GM19468 (cell line): ENCODE measurements at regions not wholly inside any gene's neighbourhood (a gene's known extent, or its start where the extent isn't known, plus 50 kb on each side); places are given as distances from the start of the nearest gene placed in this dataset.
"Not testable (repeated sequence)": the region's sequence is repeated elsewhere in the genome, so short reads cannot be mapped to it uniquely, and the experiment has no call there.

Experiments used
- ATAC-seq: cut with Tn5 transposase; IDR thresholded peaks from one replicate; pipeline ENCODE4 v1.9.1; 2021; ENCODE audit warnings: mild to moderate bottlenecking, moderate library complexity, moderate number of reproducible peaks; ENCODE audit not compliant: unreplicated experiment; ENCODE audit errors: extremely low read depth

DNA sequence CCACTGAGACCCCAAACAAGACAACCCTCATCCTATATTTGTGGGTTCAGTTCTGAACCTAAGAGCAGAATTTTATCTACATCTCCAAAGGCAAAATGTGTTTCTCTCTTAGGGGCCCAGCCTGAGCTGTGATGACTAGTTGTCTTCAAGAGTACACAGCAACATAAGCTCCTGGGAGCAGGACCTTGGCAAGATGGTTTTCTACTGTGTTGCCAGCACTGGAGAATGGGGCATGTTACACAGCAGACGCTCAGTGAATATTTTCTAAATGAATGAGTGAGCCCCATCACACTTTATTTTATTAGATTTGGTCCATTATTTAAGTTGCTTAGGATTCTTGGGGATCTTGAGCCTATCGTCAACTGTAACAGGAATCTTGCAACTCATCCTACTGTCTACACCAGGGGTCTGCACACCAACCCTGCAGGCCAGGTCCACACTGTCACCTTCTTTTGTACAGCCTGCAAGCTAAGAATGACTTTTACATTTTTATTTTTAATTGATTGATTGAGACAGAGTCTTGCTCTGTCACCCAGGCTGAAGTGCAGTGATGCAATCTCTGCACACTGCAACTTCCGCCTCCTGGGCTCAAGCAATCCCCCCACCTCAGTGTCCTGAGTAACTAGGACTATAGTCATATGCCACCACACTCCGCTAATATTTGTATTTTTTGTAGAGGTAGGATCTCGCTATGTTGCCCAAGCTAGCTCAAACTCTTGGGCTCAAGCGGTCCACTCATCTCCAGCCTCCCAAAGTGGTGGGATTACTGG lies 347.1 kb downstream of the FGFR2 start:
- ATAC-seq, result no peak

- ATAC-seq, result no peak
Measured at GRCh38 chr10:121252756-121253155, 345.5 kb downstream of the FGFR2 start.

GRCh38 chr10:121260377-121260776 lies 337.9 kb downstream of the FGFR2 start:
- ATAC-seq, result no peak

- no peak for ATAC-seq
Measured at GRCh38 chr10:121261665-121262064, 336.6 kb downstream of the FGFR2 start.

GRCh38 chr10:121262774-121263430 lies 335.3 kb downstream of the FGFR2 start:
- no peak for ATAC-seq

DNA sequence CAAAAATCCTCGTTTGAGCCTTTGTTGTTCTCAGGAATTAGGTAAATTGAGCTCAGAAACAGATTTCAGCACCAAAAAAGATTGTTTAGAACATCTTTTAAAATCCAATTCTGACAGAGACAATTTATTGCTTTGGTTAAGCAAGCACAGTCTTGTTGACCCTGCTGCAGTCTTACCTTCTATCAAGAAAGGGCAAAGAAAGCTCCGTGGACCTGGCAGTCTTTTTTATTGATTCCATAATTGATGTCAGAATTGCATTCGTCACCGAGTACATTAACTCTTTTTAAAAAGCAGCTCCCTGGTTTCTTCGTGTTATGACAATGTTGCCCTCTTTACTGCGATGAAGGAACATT lies 334.8 kb downstream of the FGFR2 start:
- no peak for ATAC-seq

GRCh38 chr10:121265360-121266123 lies 332.7 kb downstream of the FGFR2 start:
- ATAC-seq, result no peak

DNA sequence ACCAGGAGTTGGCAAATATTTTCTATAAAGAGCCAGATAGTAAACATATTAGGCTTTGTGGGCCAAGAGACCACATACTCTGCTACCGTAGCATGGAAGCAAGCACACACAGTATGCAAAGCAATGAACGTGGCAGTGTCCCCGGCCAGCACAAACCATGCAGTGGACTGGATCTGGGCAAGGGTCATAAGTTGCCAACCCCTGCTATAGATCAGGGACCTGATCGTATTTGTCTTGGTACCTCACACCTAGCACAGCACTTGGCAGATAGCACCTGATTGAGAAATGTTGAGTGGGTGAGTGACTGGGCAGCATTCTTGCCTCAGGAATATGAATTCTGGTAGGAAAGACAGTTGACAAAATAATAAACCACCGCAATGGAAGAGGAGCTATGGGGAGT lies 331.9 kb downstream of the FGFR2 start:
- ATAC-seq, result no peak

DNA sequence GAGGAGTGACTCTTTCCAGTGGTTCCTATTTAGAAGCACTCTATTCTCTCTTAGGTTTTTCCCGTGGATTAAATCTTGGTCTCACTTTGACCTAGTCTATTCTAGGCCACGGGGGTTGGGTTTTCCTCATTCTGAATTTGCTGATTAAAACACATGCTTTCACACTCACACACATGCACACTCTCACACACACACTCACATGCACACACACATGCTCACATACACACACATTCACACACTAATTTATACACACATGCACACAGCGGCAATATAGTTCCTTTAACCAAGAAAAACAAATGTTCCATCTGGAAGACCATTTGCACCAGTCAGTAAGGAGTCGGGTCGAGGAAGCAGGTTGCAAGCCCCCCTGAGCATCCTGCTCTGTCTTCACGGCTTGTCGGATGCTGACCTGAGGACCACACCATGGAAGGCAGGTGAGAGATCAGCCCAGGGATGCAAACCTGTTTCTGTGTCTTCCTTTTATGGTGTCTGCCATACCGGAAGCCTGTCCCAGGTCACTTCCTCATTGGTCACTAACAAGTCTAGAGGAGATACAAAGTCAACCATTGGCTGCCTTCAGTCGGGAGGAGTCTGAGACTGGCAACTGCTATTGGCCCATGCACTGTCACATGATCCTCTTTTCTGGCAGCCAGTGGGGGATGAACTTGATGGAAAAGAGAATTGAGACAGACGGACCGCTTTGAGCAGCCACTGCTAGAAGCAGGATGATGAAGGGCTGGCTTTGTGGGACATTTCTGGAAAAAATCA lies 330.8 kb downstream of the FGFR2 start:
- no peak for ATAC-seq

GRCh38 chr10:121268363-121268762 lies 329.9 kb downstream of the FGFR2 start:
- no peak for ATAC-seq

DNA sequence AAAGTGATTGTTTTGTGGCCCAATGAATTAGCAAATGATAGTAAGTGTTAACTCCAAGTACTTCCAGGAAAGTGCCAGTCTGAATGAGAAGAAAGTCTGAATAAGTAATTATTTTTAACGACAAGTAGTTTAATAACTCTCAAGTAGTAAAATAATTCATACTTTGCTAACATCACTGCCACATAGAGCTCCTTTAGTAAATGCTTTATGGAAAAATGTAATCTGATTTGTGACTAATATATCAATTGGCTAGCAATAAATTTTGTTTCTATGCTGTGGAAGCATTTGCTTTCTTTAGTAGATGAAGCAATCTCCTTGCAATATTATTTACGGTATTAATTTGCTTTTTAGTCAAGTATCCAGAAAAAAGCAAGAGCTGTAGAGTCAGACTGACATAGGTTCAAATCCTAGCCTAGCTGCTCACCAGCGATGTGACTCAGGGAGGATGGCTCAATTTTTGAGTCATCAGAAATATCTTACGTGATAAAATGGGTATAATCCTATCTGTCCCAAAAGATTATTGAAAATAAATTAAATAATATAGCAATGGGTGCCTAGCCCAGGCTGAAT lies 329.3 kb downstream of the FGFR2 start:
- no peak for ATAC-seq

GRCh38 chr10:121270906-121271305 lies 327.3 kb downstream of the FGFR2 start:
- ATAC-seq, result no peak

GRCh38 chr10:121276046-121276445 lies 322.2 kb downstream of the FGFR2 start:
- ATAC-seq, result no peak

GRCh38 chr10:121276822-121277221 lies 321.4 kb downstream of the FGFR2 start:
- no peak for ATAC-seq

GRCh38 chr10:121278386-121278785 lies 319.9 kb downstream of the FGFR2 start:
- not testable (repeated sequence) for ATAC-seq

DNA sequence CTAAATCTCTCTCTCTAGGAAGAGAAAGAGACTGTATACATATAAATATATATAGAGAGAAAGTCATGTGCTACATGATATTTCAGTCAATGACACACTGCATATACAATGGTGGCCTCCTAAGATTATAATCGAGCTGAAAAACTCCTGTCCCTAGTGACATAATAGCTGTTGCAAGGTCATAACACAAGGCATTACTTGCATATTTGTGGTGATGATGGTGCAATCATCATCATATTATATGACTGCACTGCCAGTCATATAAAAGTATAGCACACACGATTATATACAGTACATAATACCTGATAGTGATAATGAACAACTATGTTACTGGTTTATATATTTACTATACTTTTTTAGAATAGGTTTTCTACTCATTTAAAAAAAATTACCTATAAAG lies 316.7 kb downstream of the FGFR2 start:
- ATAC-seq, result no peak

GRCh38 chr10:121282264-121282663 lies 316.0 kb downstream of the FGFR2 start:
- ATAC-seq, result no peak

GRCh38 chr10:121282797-121283515 lies 315.3 kb downstream of the FGFR2 start:
- ATAC-seq, result no peak

GRCh38 chr10:121284936-121285335 lies 313.3 kb downstream of the FGFR2 start:
- no peak for ATAC-seq
